ENCODE measurements at regions not wholly inside any gene's neighbourhood (a gene's known extent, or its start where the extent isn't known, plus 50 kb on each side); places are given as distances from the start of the nearest gene placed in this dataset.

GRCh38 chr6:68572525-68572924 lies 62.6 kb upstream of the ADGRB3 start:
- no peak for TF ChIP-seq EP300 (IDR thresholded peaks at IDR 0.05; ENCODE audit: low read depth)
- no peak for TF ChIP-seq CTCF (IDR thresholded peaks at IDR 0.05)
- no peak for TF ChIP-seq POLR2AphosphoS5 (IDR thresholded peaks at IDR 0.05)
